Suppressor macrophage treated with lipopolysaccharide for 1 hour (primary cell): ENCODE measurements at regions not wholly inside any gene's neighbourhood (a gene's known extent, or its start where the extent isn't known, plus 50 kb on each side); places are given as distances from the start of the nearest gene placed in this dataset.
"Not testable (repeated sequence)": the region's sequence is repeated elsewhere in the genome, so short reads cannot be mapped to it uniquely, and the experiment has no call there.

Experiments used
- DNase-seq, 3 donors: peaks; one replicate each; pipeline ENCODE4 v3.0.0-alpha.2; 2020 to 2022

DNA sequence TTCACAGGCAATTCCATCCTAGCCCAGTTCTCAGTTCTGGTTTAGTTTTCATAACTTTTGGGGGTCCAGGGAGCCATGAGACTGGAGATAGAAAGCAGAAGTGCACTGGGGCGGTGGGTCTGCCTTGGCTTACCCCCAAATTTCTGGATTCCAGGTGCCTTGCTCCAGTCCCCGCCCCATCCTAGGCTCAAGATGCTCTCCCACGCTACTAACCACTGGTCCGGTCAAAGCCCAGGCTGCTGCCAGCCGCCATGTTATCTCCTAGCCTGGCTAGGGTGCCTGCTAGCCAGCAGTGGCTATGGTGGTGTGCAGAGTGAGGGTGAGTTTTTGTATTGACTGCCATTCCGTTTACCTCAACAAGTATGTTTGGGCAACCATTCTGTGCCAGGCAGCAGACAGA, 107.6 kb upstream of the FOXD4L5 start:
- DNase-seq: not testable (repeated sequence)

DNA sequence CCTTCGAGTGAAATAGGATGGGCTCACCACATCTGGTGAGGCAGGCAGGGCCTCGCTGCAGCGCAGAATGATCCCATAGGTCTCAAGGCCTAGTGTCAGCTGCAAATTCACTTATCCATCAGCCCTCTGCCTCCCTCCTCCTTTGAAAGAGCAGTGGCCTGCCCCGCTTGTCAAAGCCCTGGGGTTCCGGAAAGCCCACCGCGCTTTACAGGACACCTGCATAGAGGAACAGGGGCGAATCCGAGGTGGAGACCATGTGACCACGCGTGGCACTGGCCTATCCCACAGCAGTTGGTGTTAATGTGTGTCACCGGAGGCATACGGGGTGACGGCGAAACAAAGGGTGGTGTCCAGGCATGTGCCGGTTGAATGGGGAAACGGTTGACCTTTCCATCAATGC, 104.7 kb upstream of the FOXD4L5 start:
- not testable (repeated sequence) for DNase-seq

DNA sequence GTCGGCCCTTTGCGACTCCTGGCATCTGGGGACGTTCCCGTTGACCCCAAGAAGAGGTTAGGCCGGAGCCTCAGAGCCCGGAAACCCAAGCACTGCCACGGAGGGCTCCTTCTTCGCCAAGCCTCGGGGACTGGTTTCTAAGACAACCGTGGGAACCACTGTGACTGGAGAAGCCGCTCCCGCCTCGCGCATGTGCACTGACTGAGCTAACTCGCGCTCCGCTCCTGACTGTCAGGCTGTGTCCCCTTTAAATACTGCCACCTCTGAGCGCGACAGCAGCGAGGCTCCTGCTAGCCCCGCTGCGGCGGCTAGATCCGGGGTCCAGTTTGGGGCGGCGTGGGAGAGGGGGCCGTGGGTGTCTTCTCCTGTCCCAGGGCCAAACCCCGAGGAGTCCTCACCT, 104.2 kb upstream of the FOXD4L5 start:
- not testable (repeated sequence) for DNase-seq

- peak; percentile 72 to 94 (median 94) for DNase-seq
Measured at GRCh38 chr9:65386699-65387098, 101.7 kb upstream of the FOXD4L5 start.

GRCh38 chr9:65386191-65386590, 101.2 kb upstream of the FOXD4L5 start:
- not testable (repeated sequence) for DNase-seq

DNA sequence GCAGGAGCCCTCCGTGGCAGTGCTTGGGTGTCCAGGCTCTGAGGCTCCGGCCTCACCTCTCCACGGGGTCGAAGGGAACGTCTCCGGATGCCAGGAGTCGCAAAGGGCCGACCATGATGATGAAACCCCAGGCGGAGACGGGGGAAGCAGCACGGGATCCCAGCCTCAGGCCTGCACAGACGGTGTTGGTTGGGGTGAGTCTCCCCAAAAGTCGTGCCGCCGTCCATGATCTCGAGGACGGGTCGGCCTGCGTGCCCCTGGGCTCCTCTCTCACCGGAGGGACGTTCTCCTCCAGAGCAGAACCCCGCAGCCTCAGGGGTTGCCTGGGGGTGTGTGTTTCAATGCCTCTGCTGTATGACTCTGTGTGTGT, 100.6 kb upstream of the FOXD4L5 start:
- DNase-seq: not testable (repeated sequence)

GRCh38 chr9:65384759-65385654, 100.0 kb upstream of the FOXD4L5 start:
- not testable (repeated sequence) for DNase-seq

GRCh38 chr9:65384066-65384465, 99.1 kb upstream of the FOXD4L5 start:
- not testable (repeated sequence) for DNase-seq

DNA sequence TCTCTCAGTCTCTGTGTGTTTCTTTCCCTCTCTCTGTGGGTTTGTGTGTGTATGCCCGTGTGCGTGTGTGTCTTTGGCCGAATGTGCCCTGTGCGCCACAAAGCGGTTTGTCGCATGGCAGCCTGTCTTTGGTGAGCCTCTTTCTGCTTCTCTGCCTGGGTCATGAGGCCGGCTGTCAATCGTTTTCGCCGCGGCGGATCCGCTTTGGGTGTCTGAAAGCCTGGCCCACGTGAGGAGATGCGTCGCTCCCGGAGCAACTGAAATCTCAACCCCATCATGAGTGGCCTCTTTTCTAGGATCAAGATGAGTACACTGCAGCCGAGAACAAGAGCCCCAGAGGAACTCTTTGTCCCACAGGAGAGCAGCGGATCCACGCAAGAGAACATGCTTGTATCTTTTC, 98.6 kb upstream of the FOXD4L5 start:
- not testable (repeated sequence) for DNase-seq

- not testable (repeated sequence) for DNase-seq
Measured at GRCh38 chr9:65382701-65383318, 97.8 kb upstream of the FOXD4L5 start.
